Renal pelvis (tissue), 1 donor: ENCODE measurements at regions not wholly inside any gene's neighbourhood (a gene's known extent, or its start where the extent isn't known, plus 50 kb on each side); places are given as distances from the start of the nearest gene placed in this dataset.
A peak's percentile ranks its signal among the peaks of the same experiment; 100 is the strongest.
"Not testable (repeated sequence)": the region's sequence is repeated elsewhere in the genome, so short reads cannot be mapped to it uniquely, and the experiment has no call there.

ENCODE experiments used
- DNase-seq: peaks from one replicate; pipeline ENCODE4 v3.0.0-alpha.2; 2013

DNA sequence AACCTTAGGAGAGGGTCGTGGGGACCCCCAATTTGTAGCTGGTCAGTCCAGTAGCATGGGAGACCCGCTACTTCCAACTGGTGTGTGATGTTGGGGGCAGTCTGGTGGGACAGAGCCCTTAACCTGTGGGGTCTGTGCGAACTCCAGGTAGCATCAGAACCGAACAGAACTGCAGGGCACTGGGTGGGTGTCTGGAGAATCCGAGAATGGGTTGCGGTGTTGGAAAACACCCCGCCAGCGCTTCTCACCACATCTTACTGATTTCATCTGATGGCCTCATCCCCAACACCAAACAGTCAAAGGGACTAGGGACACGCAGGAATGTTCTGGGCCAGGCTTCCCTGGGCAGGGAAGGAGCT is 89.3 kb downstream of the KCNJ18 start:
- not testable (repeated sequence) for DNase-seq

- DNase-seq = not testable (repeated sequence)
Observed at GRCh38 chr17:21782107-21782506, 89.8 kb downstream of the KCNJ18 start.

DNA sequence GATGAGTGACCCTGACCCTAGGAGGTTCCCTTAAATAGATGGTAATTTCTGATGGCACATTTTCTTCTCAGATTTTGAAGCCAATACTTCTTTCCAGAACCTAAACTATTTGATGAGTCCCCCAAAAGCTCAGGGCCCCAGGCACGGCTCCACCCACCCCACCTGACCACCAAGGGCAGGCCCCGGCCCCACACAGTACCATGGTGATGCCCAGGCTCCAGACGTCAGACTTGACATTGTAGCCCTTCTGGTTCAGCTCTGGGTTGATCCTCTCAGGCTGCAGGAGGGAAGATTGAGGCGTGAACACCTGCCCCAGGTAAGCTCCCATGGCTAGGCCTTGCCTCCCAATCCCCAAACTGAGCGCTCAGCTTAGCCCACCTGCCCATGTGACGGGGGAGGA is 90.3 kb downstream of the KCNJ18 start:
- not testable (repeated sequence) for DNase-seq

GRCh38 chr17:21783017-21783416 is 90.7 kb downstream of the KCNJ18 start:
- not testable (repeated sequence) for DNase-seq

DNA sequence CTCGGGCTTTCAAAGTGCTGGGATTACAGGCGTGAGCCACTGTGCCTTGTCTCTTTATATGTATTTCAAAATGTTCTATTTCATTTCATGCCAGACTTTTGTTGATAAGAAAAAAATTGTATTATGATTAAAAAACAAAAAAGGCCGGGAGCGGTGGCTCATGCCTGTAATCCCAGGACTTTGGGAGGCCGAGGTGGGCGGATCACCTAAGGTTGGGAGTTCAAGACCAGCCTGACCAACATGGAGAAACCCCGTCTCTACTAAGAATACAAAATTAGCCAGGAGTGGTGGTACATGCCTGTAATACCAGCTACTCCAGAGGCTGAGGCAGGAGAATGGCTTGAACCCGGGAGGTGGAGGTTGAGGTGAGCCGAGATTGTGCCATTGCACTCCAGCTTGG is 121.9 kb downstream of the KCNJ18 start:
- DNase-seq = not testable (repeated sequence)

GRCh38 chr17:21814776-21815175 is 122.5 kb downstream of the KCNJ18 start:
- no peak for DNase-seq

GRCh38 chr17:21815352-21816063 is 123.2 kb downstream of the KCNJ18 start:
- DNase-seq = no peak

GRCh38 chr17:21816592-21817567 is 124.6 kb downstream of the KCNJ18 start:
- no peak for DNase-seq

DNA sequence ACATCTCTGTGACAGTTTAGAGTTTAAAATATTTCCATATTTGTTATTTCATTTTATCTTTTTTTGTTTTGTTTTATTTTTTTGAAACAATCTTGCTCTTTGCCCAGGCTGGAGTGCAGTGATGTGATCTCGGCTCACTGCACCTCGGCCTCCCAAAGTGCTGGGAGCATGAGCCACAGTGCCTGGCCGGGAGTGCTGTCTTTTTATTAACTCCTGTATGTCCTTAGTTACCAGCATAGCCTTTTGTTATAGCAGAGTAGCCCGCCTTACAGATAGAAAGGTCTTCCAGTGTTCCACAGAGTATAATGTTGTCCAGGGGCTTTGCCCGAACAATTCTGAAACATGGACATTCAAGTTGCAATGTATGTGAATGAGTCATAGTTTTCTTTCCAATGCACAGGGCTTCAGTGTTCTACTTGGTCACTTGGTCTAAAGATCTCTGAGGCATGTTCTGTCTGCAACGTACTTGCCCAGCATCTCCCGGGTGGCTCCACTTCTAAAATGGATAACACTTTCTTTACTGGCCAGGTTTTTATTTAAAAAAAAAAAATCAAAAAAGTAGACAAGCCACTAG is 125.6 kb downstream of the KCNJ18 start:
- DNase-seq = no peak

- no peak for DNase-seq
Observed at GRCh38 chr17:21823090-21823489, 130.8 kb downstream of the KCNJ18 start.

- DNase-seq = no peak
Observed at GRCh38 chr17:21823643-21824042, 131.3 kb downstream of the KCNJ18 start.

- no peak for DNase-seq
Observed at GRCh38 chr17:21841839-21842238, 149.5 kb downstream of the KCNJ18 start.

- DNase-seq = peak; percentile 1
Observed at GRCh38 chr17:21842332-21843317, 150.3 kb downstream of the KCNJ18 start.

DNA sequence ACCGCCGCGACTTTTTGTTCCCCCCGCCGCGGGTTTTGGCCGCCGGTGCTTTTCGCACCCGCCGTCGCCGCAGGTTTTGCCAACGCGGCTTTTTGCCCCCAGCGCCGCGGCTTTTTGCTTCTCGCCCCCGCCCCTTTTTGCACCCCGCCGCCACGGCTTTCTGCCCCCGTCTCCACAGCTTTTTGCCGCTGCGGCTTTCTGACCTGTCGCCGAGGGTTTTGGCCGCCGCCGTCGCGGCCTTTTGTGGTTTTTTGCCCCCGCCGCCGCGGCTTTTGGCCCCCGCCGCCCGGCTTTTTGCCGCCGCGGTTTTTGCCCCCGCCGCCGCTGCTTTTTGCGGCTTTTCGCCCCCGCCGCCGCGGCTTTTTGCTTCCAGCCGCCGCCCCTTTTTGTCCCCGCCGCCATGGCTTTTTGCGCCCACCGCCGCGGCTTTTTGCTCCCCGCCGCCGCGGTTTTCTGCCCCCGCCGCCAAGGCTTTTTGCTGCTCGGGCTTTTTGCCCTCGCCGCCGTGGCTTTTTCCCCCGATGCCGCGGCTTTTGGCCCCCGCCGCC is 151.1 kb downstream of the KCNJ18 start:
- no peak for DNase-seq

DNA sequence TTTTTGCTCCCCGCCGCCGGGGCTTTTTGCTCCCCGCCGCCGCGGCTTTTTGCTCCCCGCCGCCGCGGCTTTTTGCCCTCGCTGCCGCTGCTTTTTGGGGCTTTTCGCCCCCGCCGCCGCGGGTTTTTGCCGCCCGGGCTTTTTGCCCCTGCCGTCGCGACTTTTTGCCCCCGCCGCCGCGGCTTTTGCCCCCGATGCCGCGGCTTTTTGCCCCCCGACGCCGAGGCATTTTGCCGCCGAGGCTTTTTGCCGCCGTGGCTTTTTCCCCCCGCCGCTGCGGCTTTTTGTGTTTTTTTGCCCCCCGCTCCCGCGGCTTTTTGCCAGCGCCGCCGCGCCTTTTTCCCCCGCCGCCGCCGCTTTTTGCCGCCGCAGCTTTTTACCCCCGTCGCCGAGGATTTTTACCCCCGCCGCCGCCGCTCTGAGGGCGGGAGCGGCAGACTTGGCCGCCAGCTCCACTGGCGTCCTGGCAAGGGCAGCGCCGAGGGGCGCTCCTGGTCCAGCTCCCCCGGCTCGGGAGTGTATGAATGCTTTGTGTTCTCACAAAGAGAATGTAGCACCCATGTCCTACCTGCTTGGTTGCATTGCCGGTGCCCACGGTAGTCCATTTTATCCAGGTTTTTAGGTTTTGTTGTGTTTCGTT is 151.7 kb downstream of the KCNJ18 start:
- DNase-seq = no peak

DNA sequence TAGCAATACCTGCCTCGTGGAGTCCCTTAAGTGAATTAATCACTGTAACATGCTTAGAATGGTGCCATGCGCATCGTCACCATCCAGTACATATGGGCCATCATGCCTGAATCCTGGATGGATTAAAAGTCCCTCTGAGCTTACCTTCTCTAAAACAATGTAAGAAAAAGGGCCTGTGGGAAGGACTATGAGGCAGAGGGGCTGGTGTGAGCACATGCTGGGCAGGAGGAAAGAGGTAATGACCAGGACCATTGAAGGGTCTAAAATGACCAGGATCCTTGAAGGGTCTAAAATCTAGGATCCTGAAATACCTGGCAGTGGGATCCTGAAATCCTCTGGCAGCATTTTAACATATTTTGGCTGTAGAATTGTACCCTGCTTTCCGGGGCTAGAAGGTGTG is 156.2 kb downstream of the KCNJ18 start:
- not testable (repeated sequence) for DNase-seq

GRCh38 chr17:21849030-21849429 is 156.7 kb downstream of the KCNJ18 start:
- not testable (repeated sequence) for DNase-seq

DNA sequence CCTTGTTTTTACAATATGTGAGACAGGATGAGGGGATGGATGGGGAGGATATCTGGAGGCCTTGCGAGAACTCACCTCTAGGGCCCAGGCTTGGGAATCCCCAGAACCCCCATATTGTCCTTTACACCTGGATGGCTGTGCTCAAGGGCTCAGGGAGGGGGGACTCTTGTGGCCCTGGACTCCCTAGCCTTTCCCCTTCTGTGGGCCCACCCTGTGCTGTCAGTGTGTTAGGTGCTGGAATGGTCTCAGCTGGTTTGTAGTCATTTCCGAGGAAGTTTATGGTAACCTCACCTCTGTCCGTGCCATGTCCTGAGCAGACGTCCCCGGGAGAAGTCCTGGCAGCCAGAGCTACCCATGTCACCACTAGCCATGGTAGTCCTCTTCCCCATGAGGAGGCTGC is 158.3 kb downstream of the KCNJ18 start:
- DNase-seq = not testable (repeated sequence)
